PC-9 (cell line): ENCODE measurements at regions not wholly inside any gene's neighbourhood (a gene's known extent, or its start where the extent isn't known, plus 50 kb on each side); places are given as distances from the start of the nearest gene placed in this dataset.

Experiments used
- EZH2 ChIP-seq: fragments of 200-600 bp; sonication (generic); IDR thresholded peaks from 2 replicates; pipeline ENCODE4 v1.8.0; 2017; ENCODE audit warnings: antibody characterized with exemption, low read depth
- TF ChIP-seq, protein P1 (sequence below): fragments of 200-600 bp; sonication (generic); conservative IDR thresholded peaks from 2 replicates; pipeline ENCODE4 v1.6.1; 2017; ENCODE audit warnings: mixed run types, antibody characterized with exemption, mild to moderate bottlenecking, moderate library complexity

DNA sequence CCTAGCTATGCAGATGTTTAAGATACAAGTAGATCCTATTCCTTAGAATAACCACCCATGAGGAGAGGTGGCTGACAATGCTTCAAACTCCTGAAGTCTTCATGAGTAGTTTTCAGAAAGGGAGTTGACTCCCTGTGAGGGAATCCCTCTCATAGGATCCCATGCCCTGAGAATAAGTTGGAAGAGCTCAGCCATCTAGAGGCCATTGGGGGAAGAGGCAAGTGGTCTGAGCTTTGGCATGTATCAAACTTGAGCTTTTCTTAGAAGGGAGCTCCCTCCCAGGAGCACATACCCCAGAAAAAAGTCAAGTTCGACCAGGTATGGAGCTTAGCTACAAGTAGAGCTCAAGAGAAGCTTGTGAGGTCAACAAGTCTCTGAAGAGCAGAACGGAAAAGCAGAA lies 165.7 kb upstream of the RBM19 start:
- TF ChIP-seq EZH2: no peak
- TF ChIP-seq, protein P1, sequence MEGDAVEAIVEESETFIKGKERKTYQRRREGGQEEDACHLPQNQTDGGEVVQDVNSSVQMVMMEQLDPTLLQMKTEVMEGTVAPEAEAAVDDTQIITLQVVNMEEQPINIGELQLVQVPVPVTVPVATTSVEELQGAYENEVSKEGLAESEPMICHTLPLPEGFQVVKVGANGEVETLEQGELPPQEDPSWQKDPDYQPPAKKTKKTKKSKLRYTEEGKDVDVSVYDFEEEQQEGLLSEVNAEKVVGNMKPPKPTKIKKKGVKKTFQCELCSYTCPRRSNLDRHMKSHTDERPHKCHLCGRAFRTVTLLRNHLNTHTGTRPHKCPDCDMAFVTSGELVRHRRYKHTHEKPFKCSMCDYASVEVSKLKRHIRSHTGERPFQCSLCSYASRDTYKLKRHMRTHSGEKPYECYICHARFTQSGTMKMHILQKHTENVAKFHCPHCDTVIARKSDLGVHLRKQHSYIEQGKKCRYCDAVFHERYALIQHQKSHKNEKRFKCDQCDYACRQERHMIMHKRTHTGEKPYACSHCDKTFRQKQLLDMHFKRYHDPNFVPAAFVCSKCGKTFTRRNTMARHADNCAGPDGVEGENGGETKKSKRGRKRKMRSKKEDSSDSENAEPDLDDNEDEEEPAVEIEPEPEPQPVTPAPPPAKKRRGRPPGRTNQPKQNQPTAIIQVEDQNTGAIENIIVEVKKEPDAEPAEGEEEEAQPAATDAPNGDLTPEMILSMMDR: no peak
